ENCODE measurements at regions not wholly inside any gene's neighbourhood (a gene's known extent, or its start where the extent isn't known, plus 50 kb on each side); places are given as distances from the start of the nearest gene placed in this dataset.

- Mint-ChIP-seq H3K27me3 (ENCODE audit: low read depth) (peaks cover 30% of the 10 kb centered on the region), H3K4me3 (no peak overlapping the region), H3K27ac (no peak overlapping the region), H3K9me3 (no peaks in the 10 kb centered on the region), H3K4me1 (no peaks in the 10 kb centered on the region), H3K36me3 (no peaks in the 10 kb centered on the region)
- TF ChIP-seq CTCF (IDR thresholded peaks at IDR 0.05; ENCODE audit: unreplicated experiment), result no peak
- DNase-seq (ENCODE audit: low spot score in 2 of 2, unreplicated experiment in 2 of 2), result no peak
Measured at GRCh38 chr10:84770824-84771223, 442.4 kb downstream of the CCSER2 start.

- H3K4me1 Mint-ChIP-seq, result no peaks in the 10 kb centered on the region
- TF ChIP-seq CTCF (IDR thresholded peaks at IDR 0.05; ENCODE audit: unreplicated experiment), result peak; percentile 59
- no peaks in the 10 kb centered on the region for H3K9me3 Mint-ChIP-seq
- H3K27ac Mint-ChIP-seq, result no peak overlapping the region
- peaks cover 26% of the 10 kb centered on the region for H3K27me3 Mint-ChIP-seq (ENCODE audit: low read depth)
- H3K36me3 Mint-ChIP-seq, result no peaks in the 10 kb centered on the region
- H3K4me3 Mint-ChIP-seq, result no peak overlapping the region
- DNase-seq (ENCODE audit: low spot score in 2 of 2, unreplicated experiment in 2 of 2), result no peak
Measured at GRCh38 chr10:84783386-84783785, 455.0 kb downstream of the CCSER2 start.

DNA sequence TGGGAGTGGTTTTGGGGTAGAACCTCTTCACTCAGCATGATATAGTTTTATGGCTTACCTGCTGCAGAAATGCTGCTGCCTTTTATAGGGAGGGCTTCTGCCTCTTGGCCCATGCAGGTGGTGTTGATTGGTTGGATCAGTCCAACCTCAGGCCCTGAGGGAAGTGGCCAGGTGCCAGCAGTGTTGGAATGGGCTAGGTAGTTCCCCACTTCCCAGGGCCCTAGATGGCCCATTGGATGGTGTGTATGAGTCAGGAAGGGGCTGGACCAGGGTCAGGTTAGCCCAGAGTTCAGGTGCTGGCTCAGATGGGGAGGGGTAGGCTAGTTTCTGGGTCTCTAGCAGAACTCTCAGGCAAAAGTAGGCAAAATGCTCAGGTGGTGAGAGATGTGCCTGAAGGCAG, 455.5 kb downstream of the CCSER2 start:
- TF ChIP-seq CTCF (IDR thresholded peaks at IDR 0.05; ENCODE audit: unreplicated experiment), result no peak
- Mint-ChIP-seq H3K36me3 (no peaks in the 10 kb centered on the region), H3K9me3 (no peaks in the 10 kb centered on the region), H3K4me1 (no peaks in the 10 kb centered on the region), H3K4me3 (no peak overlapping the region), H3K27me3 (ENCODE audit: low read depth) (peaks cover 26% of the 10 kb centered on the region), H3K27ac (no peak overlapping the region)
- no peak for DNase-seq (ENCODE audit: low spot score in 2 of 2, unreplicated experiment in 2 of 2)

- H3K9me3 Mint-ChIP-seq, result no peaks in the 10 kb centered on the region
- H3K4me3 Mint-ChIP-seq, result no peak overlapping the region
- H3K4me1 Mint-ChIP-seq, result no peaks in the 10 kb centered on the region
- H3K27ac Mint-ChIP-seq, result no peak overlapping the region
- TF ChIP-seq CTCF (IDR thresholded peaks at IDR 0.05; ENCODE audit: unreplicated experiment), result no peak
- no peak for DNase-seq (ENCODE audit: low spot score in 2 of 2, unreplicated experiment in 2 of 2)
- H3K27me3 Mint-ChIP-seq (ENCODE audit: low read depth), result peaks cover 20% of the 10 kb centered on the region
- no peaks in the 10 kb centered on the region for H3K36me3 Mint-ChIP-seq
Measured at GRCh38 chr10:84784749-84785148, 456.4 kb downstream of the CCSER2 start.

DNA sequence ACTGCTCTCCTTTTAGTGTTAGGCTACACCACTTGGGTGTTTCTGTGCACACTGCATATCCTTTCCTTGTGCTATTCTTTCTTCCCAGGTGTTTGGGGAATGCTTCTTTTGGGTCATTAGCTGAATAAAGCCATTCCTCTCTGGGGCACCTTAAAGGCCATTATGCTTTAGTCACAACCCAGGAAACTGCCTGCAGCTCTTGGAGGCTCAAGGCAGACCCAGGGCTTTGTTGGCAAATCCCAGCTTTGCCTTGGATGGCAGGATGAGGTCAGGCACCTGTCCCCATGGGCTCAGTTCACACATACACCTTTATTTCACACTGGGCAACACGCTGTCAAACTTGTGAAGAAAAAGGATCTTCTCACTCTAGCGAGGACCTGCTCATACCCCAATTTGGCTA, 460.6 kb downstream of the CCSER2 start:
- no peak for DNase-seq (ENCODE audit: low spot score in 2 of 2, unreplicated experiment in 2 of 2)
- H3K4me1 Mint-ChIP-seq, result no peaks in the 10 kb centered on the region
- H3K9me3 Mint-ChIP-seq, result peaks cover 5% of the 10 kb centered on the region
- H3K27me3 Mint-ChIP-seq (ENCODE audit: low read depth), result peaks cover 11% of the 10 kb centered on the region
- no peaks in the 10 kb centered on the region for H3K36me3 Mint-ChIP-seq
- no peak overlapping the region for H3K4me3 Mint-ChIP-seq
- no peak overlapping the region for H3K27ac Mint-ChIP-seq
- no peak for TF ChIP-seq CTCF (IDR thresholded peaks at IDR 0.05; ENCODE audit: unreplicated experiment)

GRCh38 chr10:84798312-84798711, 469.9 kb downstream of the CCSER2 start:
- H3K4me3 Mint-ChIP-seq, result no peak overlapping the region
- DNase-seq (ENCODE audit: low spot score in 2 of 2, unreplicated experiment in 2 of 2), result no peak
- no peak overlapping the region for H3K27ac Mint-ChIP-seq
- H3K9me3 Mint-ChIP-seq, result no peaks in the 10 kb centered on the region
- peaks cover 32% of the 10 kb centered on the region for H3K27me3 Mint-ChIP-seq (ENCODE audit: low read depth)
- no peaks in the 10 kb centered on the region for H3K36me3 Mint-ChIP-seq
- TF ChIP-seq CTCF (IDR thresholded peaks at IDR 0.05; ENCODE audit: unreplicated experiment), result no peak
- no peaks in the 10 kb centered on the region for H3K4me1 Mint-ChIP-seq

Data from mesothelial cell of epicardium (in vitro differentiated cells).